GM19452 (cell line): ENCODE measurements at regions not wholly inside any gene's neighbourhood (a gene's known extent, or its start where the extent isn't known, plus 50 kb on each side); places are given as distances from the start of the nearest gene placed in this dataset.

ENCODE experiments used
- ATAC-seq: cut with Tn5 transposase; IDR thresholded peaks from one replicate; pipeline ENCODE4 v1.9.1; 2021; ENCODE audit not compliant: unreplicated experiment

DNA sequence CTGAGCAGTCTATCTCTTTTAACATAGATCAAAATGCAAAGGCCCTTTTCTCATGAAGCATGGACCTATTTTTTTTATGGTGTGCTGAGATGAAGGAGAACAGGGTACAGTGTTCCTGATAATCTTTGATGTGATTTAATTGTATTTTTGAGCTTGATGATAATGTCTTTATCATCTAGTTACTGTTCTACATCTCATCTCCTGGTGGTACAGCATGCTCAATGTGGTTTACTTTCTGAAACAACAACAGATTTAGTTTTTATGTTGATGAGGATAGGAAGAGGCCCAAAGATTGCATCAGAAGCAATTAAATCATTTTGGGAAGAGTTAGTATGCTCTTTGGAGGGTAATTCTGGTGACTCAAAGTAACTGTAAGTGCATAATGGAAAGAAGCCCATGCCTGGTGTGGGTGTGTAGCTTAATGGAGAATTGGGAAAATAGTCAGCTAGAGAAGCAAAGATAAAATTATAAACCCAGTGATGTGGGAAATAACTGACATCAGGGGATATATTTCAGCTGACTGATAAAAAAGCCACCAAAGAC, 123.0 kb upstream of the KCNN2 start:
- no peak for ATAC-seq

DNA sequence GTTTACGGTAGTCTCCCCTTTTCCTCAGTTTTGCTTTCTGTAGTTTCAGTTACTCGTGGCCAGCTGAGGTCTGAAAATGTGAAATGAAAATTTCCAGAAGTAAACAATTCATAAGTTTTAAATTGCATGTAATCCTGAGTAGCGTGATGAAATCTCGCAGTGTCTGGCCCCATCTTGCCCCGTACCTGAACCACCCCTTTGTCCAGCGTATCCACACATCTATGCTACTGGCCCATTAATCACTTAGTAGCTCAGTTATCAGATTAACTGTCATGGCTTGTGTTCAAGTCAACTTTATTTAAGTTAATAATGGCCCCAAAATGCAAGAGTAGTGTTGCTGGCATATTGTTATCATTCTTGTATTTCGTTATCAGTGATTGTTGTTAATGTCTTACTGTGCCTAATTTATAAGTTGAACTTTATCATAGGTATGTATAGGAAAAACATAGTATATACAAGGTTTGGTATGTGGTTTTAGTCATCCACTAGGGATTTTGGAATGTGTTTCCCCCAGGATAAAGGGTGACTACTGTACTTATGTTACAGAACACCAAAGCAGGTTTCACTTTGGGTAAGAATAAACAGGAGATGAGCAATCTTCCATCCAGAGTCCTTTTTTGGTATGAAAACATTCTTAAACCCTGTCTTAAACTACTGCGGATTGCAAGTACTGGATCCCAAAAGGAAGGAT, 118.4 kb upstream of the KCNN2 start:
- no peak for ATAC-seq

DNA sequence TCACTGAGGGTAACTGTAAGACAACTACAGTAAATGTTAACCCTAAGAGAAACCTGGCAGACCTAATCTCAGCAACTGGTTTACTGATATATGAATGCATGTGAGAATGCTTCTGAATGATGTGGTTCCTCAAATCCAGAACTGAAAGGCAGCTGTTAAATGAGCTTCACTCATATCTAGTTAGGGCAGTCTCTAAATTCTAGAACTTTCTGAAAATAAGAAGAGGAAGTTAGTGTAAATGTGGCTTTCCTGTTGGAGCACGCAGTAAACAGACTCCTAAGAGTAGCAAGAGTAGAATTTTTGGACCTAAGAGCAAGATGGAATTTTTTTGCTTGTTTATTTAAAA, 117.9 kb upstream of the KCNN2 start:
- ATAC-seq = no peak

DNA sequence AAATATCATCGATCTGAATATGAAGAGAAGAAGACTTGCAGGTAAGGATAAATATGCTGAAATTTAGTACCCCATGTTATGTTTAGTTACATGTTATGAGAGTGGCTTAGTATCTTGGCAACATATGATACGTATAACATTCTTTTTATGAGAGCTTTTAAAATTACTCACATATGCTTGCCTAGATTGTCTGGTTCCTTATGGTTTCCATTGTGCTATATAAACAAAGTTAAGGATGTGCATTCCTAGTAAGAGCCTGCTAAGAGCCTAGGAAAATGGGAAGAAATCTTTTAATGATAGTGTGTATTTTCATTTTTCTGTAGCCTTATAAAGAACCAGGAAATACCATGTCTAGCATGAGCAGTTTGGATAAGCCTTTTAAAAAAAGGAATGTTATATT, 112.0 kb upstream of the KCNN2 start:
- ATAC-seq = no peak

- no peak for ATAC-seq
Observed at GRCh38 chr5:114250536-114250935, 111.3 kb upstream of the KCNN2 start.

DNA sequence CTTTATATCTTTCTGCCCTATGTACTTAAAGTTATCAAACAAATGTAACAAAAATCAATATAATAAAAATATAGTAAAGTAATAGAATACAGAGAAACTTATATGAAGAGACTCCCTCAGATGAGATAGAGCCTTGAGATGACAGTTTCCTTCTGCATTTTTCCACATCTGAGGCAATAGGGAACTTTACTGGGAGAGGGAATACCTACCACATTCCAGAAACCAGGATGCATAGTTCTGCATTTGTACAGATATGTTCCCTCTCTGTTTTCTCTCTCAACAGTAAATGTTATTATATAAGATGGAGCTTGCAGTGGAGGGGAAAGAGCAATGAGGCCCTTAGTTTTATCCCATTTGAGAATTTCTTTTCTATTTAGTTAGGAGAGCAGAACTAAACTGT, 109.6 kb upstream of the KCNN2 start:
- no peak for ATAC-seq

DNA sequence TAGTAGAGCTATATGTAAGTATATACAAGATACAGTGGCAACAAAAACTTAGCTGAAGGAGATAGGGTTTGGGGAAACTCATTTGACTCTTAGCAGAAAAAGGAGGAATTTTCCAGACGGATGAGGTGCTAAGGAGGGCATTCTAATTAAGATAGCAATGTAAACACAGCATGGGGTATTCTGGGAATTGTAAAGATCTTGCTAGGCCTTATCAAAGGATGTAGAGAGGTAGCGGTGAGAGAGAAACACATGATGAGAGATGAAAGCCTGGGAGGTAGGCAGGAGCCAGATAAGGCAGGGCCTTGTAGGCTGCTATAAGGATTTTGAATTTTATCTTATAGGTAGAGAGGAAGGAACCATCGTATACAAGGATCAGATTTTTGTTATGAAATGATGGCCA, 106.6 kb upstream of the KCNN2 start:
- no peak for ATAC-seq

DNA sequence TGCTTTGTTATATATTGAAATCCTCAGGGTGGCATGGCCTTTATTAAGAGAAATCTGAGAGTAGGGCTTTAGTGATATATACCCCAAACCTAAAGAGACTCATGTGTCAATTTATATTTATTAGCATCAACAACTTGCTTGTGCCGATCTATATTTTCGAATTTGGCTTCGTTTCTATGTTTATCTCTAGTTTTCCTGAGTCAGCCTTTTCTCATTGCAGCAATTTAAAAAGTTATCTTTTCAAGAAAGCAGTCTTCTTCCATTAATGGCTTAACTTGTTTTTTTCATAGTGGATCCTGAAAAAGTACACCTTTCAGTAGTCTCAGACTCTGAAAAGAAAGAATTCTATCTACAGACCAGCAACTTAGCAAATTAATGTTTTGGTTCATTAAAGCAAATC, 99.9 kb upstream of the KCNN2 start:
- no peak for ATAC-seq

GRCh38 chr5:114265432-114266060, 96.3 kb upstream of the KCNN2 start:
- no peak for ATAC-seq

DNA sequence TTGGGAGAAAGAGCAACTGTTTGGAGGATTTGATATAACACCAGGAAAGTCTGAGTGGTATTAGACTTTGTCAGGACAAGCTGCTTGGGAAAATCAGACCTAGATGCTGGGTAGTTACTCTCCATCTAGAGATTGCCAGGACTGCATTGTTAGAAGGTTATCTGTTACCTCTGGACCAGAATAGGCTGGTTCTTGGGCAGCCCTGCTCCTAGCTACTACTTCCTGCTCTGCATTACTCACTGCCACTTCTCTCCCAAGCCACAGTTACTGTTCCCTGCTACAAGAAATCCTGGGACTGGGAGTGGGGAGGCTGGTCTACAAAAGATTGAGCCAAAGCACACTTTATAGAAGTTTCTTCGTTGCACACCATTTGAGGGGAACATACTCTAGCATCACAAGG, 95.5 kb upstream of the KCNN2 start:
- no peak for ATAC-seq

- no peak for ATAC-seq
Observed at GRCh38 chr5:114296191-114296590, 65.7 kb upstream of the KCNN2 start.

- ATAC-seq = no peak
Observed at GRCh38 chr5:114297915-114298314, 64.0 kb upstream of the KCNN2 start.

DNA sequence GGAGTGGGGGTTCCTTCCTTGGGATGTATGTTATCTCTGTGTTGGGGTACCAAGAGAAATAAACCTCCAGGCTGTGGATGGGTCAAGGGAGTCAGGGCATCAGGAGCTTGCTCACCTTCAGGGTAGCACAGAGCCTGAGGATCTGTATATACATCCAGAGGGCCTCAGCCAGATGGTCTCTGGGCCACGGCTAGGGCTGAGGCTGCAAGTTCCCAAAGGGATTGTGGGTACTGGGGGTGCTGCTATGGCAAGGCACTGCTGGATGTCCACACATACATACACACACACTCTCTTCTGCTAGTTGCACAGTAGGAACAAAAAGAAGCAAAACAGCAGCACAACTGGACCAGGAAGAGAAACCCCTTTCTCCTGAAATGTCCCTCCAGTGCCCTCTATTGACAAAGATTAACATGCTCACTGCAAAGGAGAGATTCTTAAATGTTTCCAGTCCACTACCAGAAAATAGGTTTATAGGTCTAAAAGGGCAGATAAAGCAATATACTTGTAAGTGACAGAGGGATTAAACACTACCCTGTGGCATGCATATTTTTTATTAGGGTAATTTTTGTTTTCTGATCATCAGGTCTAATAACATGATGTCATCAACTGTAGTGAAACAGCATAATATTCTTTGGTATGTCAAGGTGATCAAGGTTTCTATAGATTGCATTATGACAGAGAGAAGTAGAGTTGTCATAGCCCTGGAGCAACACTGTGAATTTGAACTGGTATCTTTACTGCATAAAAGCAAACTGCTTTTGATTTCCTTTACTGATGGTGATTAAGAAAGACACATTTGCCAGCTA, 56.3 kb upstream of the KCNN2 start:
- ATAC-seq = no peak

DNA sequence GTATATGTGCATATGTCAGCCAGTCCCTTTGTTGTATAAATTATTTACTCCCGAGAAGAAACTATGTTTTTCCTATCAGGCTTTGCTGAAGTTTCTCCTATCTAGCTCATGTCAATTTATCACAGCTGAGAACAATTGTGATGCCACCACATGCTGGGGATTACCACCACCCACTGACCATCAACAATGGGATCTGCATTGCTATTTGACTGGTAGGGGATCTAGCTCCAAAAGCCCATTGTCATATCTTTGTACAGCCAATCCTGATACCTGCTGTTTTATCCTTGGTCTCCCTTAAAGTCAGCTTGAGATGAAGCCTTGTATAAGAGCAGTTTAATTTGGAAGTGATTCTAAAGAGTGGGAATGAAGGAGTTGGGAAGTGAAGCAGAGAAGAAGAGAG, 53.9 kb upstream of the KCNN2 start:
- no peak for ATAC-seq

DNA sequence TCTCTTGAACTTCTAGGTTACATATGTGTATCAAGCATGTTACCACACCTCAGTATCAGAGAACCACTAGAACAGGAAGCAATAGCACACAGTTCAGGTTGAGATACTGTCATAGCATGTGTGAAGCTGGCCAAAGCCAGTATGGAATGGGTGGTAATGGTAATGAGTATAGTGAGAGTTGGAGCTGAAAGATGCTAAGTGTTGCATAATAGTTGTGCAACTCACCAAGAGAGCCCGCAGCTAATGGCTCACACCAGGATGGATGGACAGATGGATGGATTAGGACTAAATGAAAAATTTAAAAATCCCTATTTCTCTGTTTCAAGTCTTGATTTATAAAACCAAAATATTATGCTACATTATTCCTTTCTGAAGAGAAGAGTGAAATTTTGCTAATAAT, 53.4 kb upstream of the KCNN2 start:
- no peak for ATAC-seq

DNA sequence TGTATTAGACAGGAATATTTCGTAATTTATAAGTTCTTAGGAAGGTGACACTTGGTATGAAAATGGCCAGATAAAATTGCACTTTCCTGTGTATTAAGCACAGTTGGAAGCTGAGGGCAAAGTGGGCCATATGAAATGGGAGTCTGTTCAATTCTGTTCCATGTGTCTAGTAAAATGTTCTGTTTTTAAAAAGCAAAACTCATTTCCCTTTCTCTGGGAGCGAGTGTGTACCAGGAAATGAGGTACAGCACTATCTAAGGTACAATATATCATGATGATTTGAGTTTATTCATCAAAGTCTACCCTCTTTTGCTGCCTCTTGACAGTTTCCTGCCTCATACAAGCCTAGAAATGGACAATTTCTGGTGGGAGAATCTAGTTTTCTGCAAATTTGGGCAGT, 51.2 kb upstream of the KCNN2 start:
- ATAC-seq = no peak

- no peak for ATAC-seq
Observed at GRCh38 chr5:114311281-114311680, 50.6 kb upstream of the KCNN2 start.

DNA sequence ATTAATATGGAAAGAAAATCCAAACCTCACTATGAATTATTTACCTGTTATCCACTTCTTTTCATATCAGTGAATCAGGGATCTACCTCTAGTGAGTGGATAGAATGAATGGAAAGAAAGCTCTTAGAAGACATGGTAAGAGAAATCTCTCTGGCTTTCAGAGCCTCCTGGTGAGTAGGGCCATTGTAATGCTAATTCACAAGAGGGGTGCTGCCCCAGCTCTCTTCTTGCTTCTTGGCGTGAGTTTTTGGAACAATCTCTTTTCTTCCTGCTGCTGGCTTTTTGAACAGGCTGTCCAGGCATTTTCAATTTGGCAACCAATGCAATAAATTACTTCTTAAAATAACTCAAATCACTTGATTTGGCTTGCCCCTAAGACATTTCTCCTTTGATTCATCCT, 49.9 kb upstream of the KCNN2 start:
- ATAC-seq = no peak
